CD4-positive, alpha-beta T cell (primary cell): ENCODE measurements at regions not wholly inside any gene's neighbourhood (a gene's known extent, or its start where the extent isn't known, plus 50 kb on each side); places are given as distances from the start of the nearest gene placed in this dataset.

Experiments used
- ATAC-seq: fragments of 200-7000 bp; cut with Tn5 transposase; one replicate; pipeline ENCODE4 v1.10.0; 2022; ENCODE audit warnings: mild to moderate bottlenecking; ENCODE audit not compliant: poor library complexity
- CTCF ChIA-PET: fragments of 350-600 bp; sonication (Branson Sonifier 250); formaldehyde crosslinking; loops from one replicate; lab custom pipeline; 2021; ENCODE audit warnings: antibody characterized with exemption, inconsistent platforms; lab: Charles Lee
- POLR2A ChIA-PET: fragments of 350-600 bp; sonication (Branson Sonifier 250); formaldehyde crosslinking; loops from one replicate; lab custom pipeline; 2021; ENCODE audit warnings: antibody characterized with exemption, inconsistent platforms; lab: Charles Lee
- DNase-seq, 14 experiments: peaks; one replicate each; pipeline ENCODE4 v3.0.0-alpha.2; 2013 to 2020; ENCODE audit warnings: mixed read lengths in 2 of 14
- H3K27ac ChIP-seq, 2 donors: one replicate each; pipeline versions ENCODE4 v1.5.1 to v1.7.0; 2013; ENCODE audit warnings: low read length in 2 of 2, low read depth in 1 of 2, mild to moderate bottlenecking in 1 of 2
- H3K27me3 ChIP-seq, 2 experiments: 1 replicate in 1 of 2; 2 replicates in 1 of 2; pipeline versions ENCODE4 v1.6.1 to v1.7.0; 2013; ENCODE audit warnings: low read length in 2 of 2, control low read depth in 1 of 2, mild to moderate bottlenecking in 1 of 2, moderate library complexity in 1 of 2; ENCODE audit not compliant: insufficient read depth in 2 of 2, control insufficient read depth in 1 of 2
- H3K36me3 ChIP-seq: one replicate; pipeline ENCODE4 v1.6.1; 2013; ENCODE audit warnings: low read length, control low read depth; ENCODE audit not compliant: insufficient read depth
- H3K4me1 ChIP-seq: one replicate; pipeline ENCODE4 v1.6.1; 2013; ENCODE audit warnings: low read length, control low read depth; ENCODE audit not compliant: insufficient read depth
- H3K4me3 ChIP-seq: one replicate; pipeline ENCODE4 v1.5.1; 2013; ENCODE audit warnings: mild to moderate bottlenecking, low read length, moderate library complexity
- H3K9me3 ChIP-seq, 2 experiments: 1 replicate in 1 of 2; 2 replicates in 1 of 2; pipeline versions ENCODE4 v1.6.1 to v1.7.0; 2013; ENCODE audit warnings: low read length in 2 of 2, mild to moderate bottlenecking in 2 of 2, control low read depth in 1 of 2, moderate library complexity in 1 of 2; ENCODE audit not compliant: control insufficient read depth in 1 of 2, insufficient read depth in 1 of 2
- H3K27ac Mint-ChIP-seq: one replicate; pipeline ENCODE4 v1.8.0; 2020; ENCODE audit warnings: mixed read lengths
- H3K27me3 Mint-ChIP-seq: one replicate; pipeline ENCODE4 v1.8.0; 2021; ENCODE audit warnings: mixed read lengths
- H3K36me3 Mint-ChIP-seq: one replicate; pipeline ENCODE4 v1.8.0; 2021; ENCODE audit warnings: low read depth, mixed read lengths
- H3K4me1 Mint-ChIP-seq: one replicate; pipeline ENCODE4 v1.8.0; 2021; ENCODE audit warnings: low read depth, mixed read lengths
- H3K4me3 Mint-ChIP-seq: one replicate; pipeline ENCODE4 v1.8.0; 2020; ENCODE audit warnings: mild to moderate bottlenecking, mixed read lengths
- H3K9me3 Mint-ChIP-seq: one replicate; pipeline ENCODE4 v1.8.0; 2020; ENCODE audit warnings: mixed read lengths
- CTCF ChIP-seq: fragments of 200-600 bp; IDR thresholded peaks from one replicate; pipeline ENCODE4 v1.8.0; 2022; ENCODE audit warnings: antibody characterized with exemption, mild to moderate bottlenecking
- intact Hi-C, 2 experiments: fragments of 100-400 bp; cut with DNase I in 1 of 2; cut with micrococcal nuclease in 1 of 2; formaldehyde crosslinking; loops; one replicate each; pipeline versions ENCODE4 v1.15.1 to v1.9.0; 2023 to 2025; cut with DNase I, micrococcal nuclease

- Histone ChIP-seq H3K4me1 (no peaks in the 10 kb centered on the region), H3K36me3 (no peaks in the 10 kb centered on the region), H3K27ac (no peak overlapping the region), H3K4me3 (no peak overlapping the region), H3K9me3 (peaks cover 0 to 5% of the 10 kb centered on the region in 2 experiments), H3K27me3 (peaks cover 0 to 6% of the 10 kb centered on the region in 2 experiments)
- POLR2A ChIA-PET, result no interaction called here
- Mint-ChIP-seq H3K9me3 (no peaks in the 10 kb centered on the region), H3K27ac (no peak overlapping the region), H3K36me3 (no peaks in the 10 kb centered on the region), H3K4me3 (no peak overlapping the region), H3K27me3 (peaks cover 49% of the 10 kb centered on the region), H3K4me1 (no peaks in the 10 kb centered on the region)
- DNase-seq, result no peak
- CTCF ChIA-PET, result no interaction called here
- ATAC-seq, result no peak
- TF ChIP-seq CTCF, result no peak
- intact Hi-C loops, result no loop called here
Measured at GRCh38 chr11:134702827-134703226, 290.8 kb upstream of the B3GAT1 start.

DNA sequence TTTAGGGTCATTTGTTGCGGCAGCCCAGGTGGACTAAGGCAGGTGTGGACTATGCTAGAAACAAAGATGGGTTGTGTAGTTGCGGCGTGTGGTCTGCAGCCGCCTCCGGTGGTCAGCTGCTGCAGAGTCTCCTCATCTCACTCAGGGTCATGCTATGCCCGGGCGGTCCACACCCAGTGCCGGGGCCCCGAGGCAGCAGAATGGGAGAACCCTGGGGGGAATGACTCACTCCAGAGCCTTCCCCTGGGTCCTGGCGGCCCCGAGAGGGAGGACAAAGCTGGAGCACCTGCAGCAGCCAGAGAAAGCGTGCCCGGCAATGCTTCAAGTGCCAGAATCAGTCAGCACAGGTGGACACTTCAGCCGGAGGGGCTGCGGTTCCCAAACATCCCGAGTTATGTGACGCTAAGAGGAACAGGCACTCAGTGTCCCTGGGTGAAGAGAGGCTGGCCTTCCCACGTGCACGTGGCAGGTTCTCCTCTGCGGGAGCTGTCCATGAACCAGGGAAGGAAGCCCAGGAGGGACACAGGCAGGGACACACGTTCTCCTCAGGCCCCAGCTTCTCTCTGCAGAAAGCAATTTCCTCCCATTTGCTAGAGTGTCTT lies 289.6 kb upstream of the B3GAT1 start:
- Histone ChIP-seq H3K27ac (no peak overlapping the region), H3K36me3 (no peaks in the 10 kb centered on the region), H3K4me3 (no peak overlapping the region), H3K27me3 (peaks cover 0 to 6% of the 10 kb centered on the region in 2 experiments), H3K9me3 (peaks cover 0 to 5% of the 10 kb centered on the region in 2 experiments), H3K4me1 (no peaks in the 10 kb centered on the region)
- no peak for ATAC-seq
- ChIA-PET POLR2A (no interaction called here), CTCF (no interaction called here)
- Mint-ChIP-seq H3K4me1 (no peaks in the 10 kb centered on the region), H3K27ac (no peak overlapping the region), H3K27me3 (peaks cover 47% of the 10 kb centered on the region), H3K4me3 (no peak overlapping the region), H3K9me3 (no peaks in the 10 kb centered on the region), H3K36me3 (no peaks in the 10 kb centered on the region)
- TF ChIP-seq CTCF, result no peak
- no peak for DNase-seq
- intact Hi-C loops, result no loop called here

- H3K27ac Mint-ChIP-seq, result no peak overlapping the region
- Histone ChIP-seq H3K27ac (no peak overlapping the region), H3K4me3 (no peak overlapping the region), H3K9me3 (peaks cover 0 to 5% of the 10 kb centered on the region in 2 experiments), H3K4me1 (no peaks in the 10 kb centered on the region), H3K27me3 (peaks cover 0 to 6% of the 10 kb centered on the region in 2 experiments), H3K36me3 (no peaks in the 10 kb centered on the region)
- no peak for TF ChIP-seq CTCF
- intact Hi-C loops, result no loop called here
- ATAC-seq (no peak), DNase-seq (no peak)
- ChIA-PET CTCF (no interaction called here), POLR2A (no interaction called here)
- no peaks in the 10 kb centered on the region for H3K9me3 Mint-ChIP-seq
- peaks cover 42% of the 10 kb centered on the region for H3K27me3 Mint-ChIP-seq
- H3K4me1 Mint-ChIP-seq, result no peaks in the 10 kb centered on the region
- H3K4me3 Mint-ChIP-seq, result no peak overlapping the region
- no peaks in the 10 kb centered on the region for H3K36me3 Mint-ChIP-seq
Measured at GRCh38 chr11:134700101-134700640, 288.1 kb upstream of the B3GAT1 start.
